GM13977 (cell line): ENCODE measurements at regions not wholly inside any gene's neighbourhood (a gene's known extent, or its start where the extent isn't known, plus 50 kb on each side); places are given as distances from the start of the nearest gene placed in this dataset.
"Not testable (repeated sequence)": the region's sequence is repeated elsewhere in the genome, so short reads cannot be mapped to it uniquely, and the experiment has no call there.

Experiments
- DNase-seq: peaks from one replicate; pipeline ENCODE4 v3.0.0; 2012; ENCODE audit warnings: low spot score
- CTCF ChIP-seq: IDR thresholded peaks from 2 replicates; pipeline ENCODE4 v1.5.1; 2012; ENCODE audit warnings: mild to moderate bottlenecking, control low read depth; ENCODE audit not compliant: insufficient read depth; ENCODE audit errors: extremely low read depth, missing control alignments
- in situ Hi-C: fragments of 300-500 bp; cut with MboI; formaldehyde crosslinking; loops from one replicate; pipeline ENCODE4 v1.12.0; 2022; ENCODE audit warnings: low sequenced_read_pairs, low pct_unique_long_range_greater_than_20kb, mixed read lengths, inconsistent platforms; ENCODE audit not compliant: unreplicated experiment

DNA sequence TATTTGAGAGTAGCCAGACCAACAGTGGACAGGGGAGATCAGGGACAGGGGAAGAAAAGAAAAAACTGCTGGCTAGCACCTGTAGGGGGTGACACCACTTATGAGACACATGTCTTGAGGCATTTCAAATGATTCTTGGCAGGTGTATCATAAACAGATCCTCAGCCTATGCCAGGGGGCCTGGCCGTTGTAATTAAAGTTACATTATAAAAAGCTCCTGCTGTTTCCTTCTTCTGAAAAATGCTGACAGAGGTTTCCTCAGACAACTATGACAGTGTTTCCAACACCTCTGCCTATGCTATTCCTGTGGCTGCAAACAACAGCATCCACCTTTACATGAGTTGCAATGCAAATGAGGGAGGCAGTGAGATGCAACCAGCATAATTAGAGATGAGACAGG, 281.0 kb upstream of the PTER start:
- TF ChIP-seq CTCF = no peak

GRCh38 chr10:16156681-16157080, 280.1 kb upstream of the PTER start:
- DNase-seq = no peak
- in situ Hi-C loops = no loop called here
- no peak for TF ChIP-seq CTCF

More for the DNA sequence above, 281.0 kb upstream of the PTER start:
- DNase-seq = no peak
- in situ Hi-C loops = no loop called here

DNA sequence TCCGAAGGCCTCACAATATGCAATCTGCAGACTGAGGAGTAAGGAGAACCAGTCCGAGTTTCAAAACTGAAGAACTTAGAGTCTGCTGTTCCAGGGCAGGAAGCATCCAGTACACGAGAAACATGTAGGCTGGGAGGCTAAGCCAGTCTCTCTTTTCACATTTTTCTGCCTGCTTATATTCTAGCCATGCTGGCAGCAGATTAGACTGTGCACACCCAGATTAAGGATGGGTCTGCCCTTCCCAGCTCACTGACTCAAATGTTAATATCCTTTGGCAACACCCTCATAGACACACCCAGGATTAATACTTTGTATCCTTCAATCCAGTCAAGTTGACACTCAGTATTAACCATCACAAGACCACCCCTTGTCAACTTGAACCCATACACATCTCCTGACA, 271.7 kb upstream of the PTER start:
- DNase-seq, in situ Hi-C loops: not testable (repeated sequence)

- no peak for DNase-seq
- in situ Hi-C loops = no loop called here
- no peak for TF ChIP-seq CTCF
Measured at GRCh38 chr10:16182144-16182543, 254.7 kb upstream of the PTER start.

DNA sequence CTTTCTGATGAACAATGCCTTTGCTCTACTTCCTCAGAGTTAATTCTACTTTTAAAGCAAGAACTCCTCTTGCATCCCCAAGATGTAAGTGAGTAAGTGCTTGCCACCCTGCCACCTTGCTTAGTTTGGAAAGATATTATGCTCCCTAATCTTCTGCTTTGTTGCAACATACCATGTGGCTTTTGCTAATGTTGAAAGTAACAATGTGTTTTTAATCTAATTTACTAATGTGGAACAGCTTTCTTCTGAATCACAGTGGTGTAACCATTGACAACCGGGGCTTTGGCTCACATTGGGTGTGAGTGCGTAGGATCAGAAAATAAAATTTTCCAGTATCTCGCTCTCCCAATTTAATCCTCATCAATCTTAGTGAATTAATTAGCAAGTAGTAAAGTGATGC, 254.1 kb upstream of the PTER start:
- no peak for TF ChIP-seq CTCF
- in situ Hi-C loops = no loop called here
- no peak for DNase-seq

GRCh38 chr10:16184096-16184597, 252.7 kb upstream of the PTER start:
- TF ChIP-seq CTCF = no peak
- no peak for DNase-seq
- in situ Hi-C loops = no loop called here

GRCh38 chr10:16184906-16185305, 251.9 kb upstream of the PTER start:
- DNase-seq = no peak
- TF ChIP-seq CTCF = no peak
- in situ Hi-C loops = no loop called here
